Caco-2 (cell line): ENCODE measurements at regions not wholly inside any gene's neighbourhood (a gene's known extent, or its start where the extent isn't known, plus 50 kb on each side); places are given as distances from the start of the nearest gene placed in this dataset.
"Not testable (repeated sequence)": the region's sequence is repeated elsewhere in the genome, so short reads cannot be mapped to it uniquely, and the experiment has no call there.

Source experiments
- BruUV-seq: library from RNA; stranded (reverse); fragments of 400-500 nt; replicated peaks from 2 replicates; lab custom pipeline; 2021; lab: Mats Ljungman, UMichigan
- CTCF ChIA-PET: fragments of 300-600 bp; sonication (Branson Sonifier 250); formaldehyde crosslinking; loops from one replicate; lab custom pipeline; 2022; ENCODE audit warnings: antibody characterized with exemption; lab: Charles Lee
- POLR2A ChIA-PET: fragments of 300-600 bp; sonication (Branson Sonifier 250); formaldehyde crosslinking; loops from one replicate; lab custom pipeline; 2022; ENCODE audit warnings: antibody characterized with exemption; lab: Charles Lee
- DNase-seq, 2 experiments: peaks; one replicate each; pipeline versions ENCODE4 v3.0.0 to v3.0.0-alpha.2; 2020 to 2022
- H3K27me3 ChIP-seq: replicated peaks from 2 replicates; pipeline ENCODE4 v1.6.0; 2011; ENCODE audit warnings: low read length; ENCODE audit not compliant: control insufficient read depth, insufficient read depth
- H3K36me3 ChIP-seq: 2 replicates; pipeline ENCODE4 v1.5.1; 2011; ENCODE audit warnings: low read length; ENCODE audit not compliant: control insufficient read depth, insufficient read depth
- H3K4me1 ChIP-seq: fragments of 250-450 bp; sonication (Bioruptor Pico); 2 replicates; pipeline ENCODE4 v1.5.1; 2020; ENCODE audit warnings: mild to moderate bottlenecking
- H3K4me3 ChIP-seq: 2 replicates; pipeline ENCODE4 v1.5.1; 2011; ENCODE audit warnings: low read depth, mild to moderate bottlenecking, control low read depth, low read length
- H3K9me3 ChIP-seq: fragments of 250-450 bp; sonication (Bioruptor Pico); 2 replicates; pipeline ENCODE4 v1.5.1; 2020; ENCODE audit warnings: mild to moderate bottlenecking, moderate library complexity
- H3K27ac Mint-ChIP-seq: one replicate; pipeline ENCODE4 v1.8.0; 2022; ENCODE audit warnings: mixed read lengths; ENCODE audit not compliant: unreplicated experiment
- H3K27me3 Mint-ChIP-seq: one replicate; pipeline ENCODE4 v1.8.0; 2022; ENCODE audit warnings: mixed read lengths; ENCODE audit not compliant: insufficient read depth, unreplicated experiment
- H3K36me3 Mint-ChIP-seq: one replicate; pipeline ENCODE4 v1.8.0; 2022; ENCODE audit warnings: mild to moderate bottlenecking, mixed read lengths; ENCODE audit not compliant: insufficient read depth, unreplicated experiment
- H3K4me1 Mint-ChIP-seq: one replicate; pipeline ENCODE4 v1.8.0; 2022; ENCODE audit warnings: low read depth, mixed read lengths; ENCODE audit not compliant: unreplicated experiment
- H3K4me3 Mint-ChIP-seq: one replicate; pipeline ENCODE4 v1.8.0; 2022; ENCODE audit warnings: mild to moderate bottlenecking, moderate library complexity, mixed read lengths; ENCODE audit not compliant: unreplicated experiment
- H3K9me3 Mint-ChIP-seq: one replicate; pipeline ENCODE4 v1.8.0; 2022; ENCODE audit warnings: mixed read lengths; ENCODE audit not compliant: unreplicated experiment
- intact Hi-C: fragments of 100-400 bp; cut with micrococcal nuclease; formaldehyde crosslinking; loops from one replicate; pipeline ENCODE4 v1.10.0; 2022; ENCODE audit not compliant: unreplicated experiment
- TF ChIP-seq, protein P1 (sequence below), 2 experiments: fragments of 200-600 bp in 1 of 2; IDR thresholded peaks; 1 replicate in 1 of 2; 2 replicates in 1 of 2; pipeline versions ENCODE4 v1.5.1 to v1.8.0; 2011 to 2022; ENCODE audit warnings: antibody characterized with exemption in 1 of 2, control low read depth in 1 of 2, inconsistent platforms in 1 of 2, low read depth in 1 of 2, low read length in 1 of 2, mild to moderate bottlenecking in 1 of 2, moderate library complexity in 1 of 2; ENCODE audit not compliant: insufficient read depth in 1 of 2, severe bottlenecking in 1 of 2, unreplicated experiment in 1 of 2

DNA sequence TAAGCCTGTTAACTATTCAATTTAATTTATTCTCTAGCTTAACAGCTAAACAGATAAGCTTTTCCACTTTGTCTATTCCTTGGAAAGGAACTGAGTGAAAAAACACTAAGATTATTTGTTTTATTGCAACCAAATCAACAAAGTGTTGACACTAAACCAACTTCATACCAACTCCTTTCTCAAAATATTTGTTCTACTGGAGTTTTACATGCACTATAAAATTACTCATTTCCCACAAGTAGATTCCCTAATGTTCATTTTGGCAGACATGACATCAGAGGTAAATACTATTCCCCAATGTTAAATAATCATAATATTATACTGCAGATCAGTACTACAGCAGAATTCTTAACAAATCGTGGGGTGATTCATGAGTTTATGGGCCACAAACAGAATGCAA, 231.4 kb downstream of the TTC6 start:
- CTCF ChIA-PET, result no interaction called here
- no peak overlapping the region for H3K4me3 ChIP-seq
- 0 out of 2 replicates have a peak, but pooled peaks cover 4% of the 10 kb centered on the region for H3K9me3 ChIP-seq
- H3K4me1 ChIP-seq, result no peaks in the 10 kb centered on the region
- no peaks in the 10 kb centered on the region for H3K36me3 Mint-ChIP-seq
- no peaks in the 10 kb centered on the region for H3K36me3 ChIP-seq
- TF ChIP-seq, protein P1, sequence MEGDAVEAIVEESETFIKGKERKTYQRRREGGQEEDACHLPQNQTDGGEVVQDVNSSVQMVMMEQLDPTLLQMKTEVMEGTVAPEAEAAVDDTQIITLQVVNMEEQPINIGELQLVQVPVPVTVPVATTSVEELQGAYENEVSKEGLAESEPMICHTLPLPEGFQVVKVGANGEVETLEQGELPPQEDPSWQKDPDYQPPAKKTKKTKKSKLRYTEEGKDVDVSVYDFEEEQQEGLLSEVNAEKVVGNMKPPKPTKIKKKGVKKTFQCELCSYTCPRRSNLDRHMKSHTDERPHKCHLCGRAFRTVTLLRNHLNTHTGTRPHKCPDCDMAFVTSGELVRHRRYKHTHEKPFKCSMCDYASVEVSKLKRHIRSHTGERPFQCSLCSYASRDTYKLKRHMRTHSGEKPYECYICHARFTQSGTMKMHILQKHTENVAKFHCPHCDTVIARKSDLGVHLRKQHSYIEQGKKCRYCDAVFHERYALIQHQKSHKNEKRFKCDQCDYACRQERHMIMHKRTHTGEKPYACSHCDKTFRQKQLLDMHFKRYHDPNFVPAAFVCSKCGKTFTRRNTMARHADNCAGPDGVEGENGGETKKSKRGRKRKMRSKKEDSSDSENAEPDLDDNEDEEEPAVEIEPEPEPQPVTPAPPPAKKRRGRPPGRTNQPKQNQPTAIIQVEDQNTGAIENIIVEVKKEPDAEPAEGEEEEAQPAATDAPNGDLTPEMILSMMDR (IDR thresholded peaks at IDR 0.05; ENCODE audit: insufficient read depth in 1 of 2, low read depth in 1 of 2, low read length in 1 of 2, severe bottlenecking in 1 of 2, unreplicated experiment in 1 of 2), result no peak
- no peaks in the 10 kb centered on the region for H3K27me3 ChIP-seq
- no peak overlapping the region for H3K27ac Mint-ChIP-seq
- H3K27me3 Mint-ChIP-seq, result no peaks in the 10 kb centered on the region
- H3K4me3 Mint-ChIP-seq, result no peak overlapping the region
- DNase-seq, result no peak
- POLR2A ChIA-PET, result no interaction called here
- peaks cover 13% of the 10 kb centered on the region for H3K9me3 Mint-ChIP-seq
- BruUV-seq, result no TSS peak
- intact Hi-C loops, result no loop called here
- H3K4me1 Mint-ChIP-seq, result no peaks in the 10 kb centered on the region

DNA sequence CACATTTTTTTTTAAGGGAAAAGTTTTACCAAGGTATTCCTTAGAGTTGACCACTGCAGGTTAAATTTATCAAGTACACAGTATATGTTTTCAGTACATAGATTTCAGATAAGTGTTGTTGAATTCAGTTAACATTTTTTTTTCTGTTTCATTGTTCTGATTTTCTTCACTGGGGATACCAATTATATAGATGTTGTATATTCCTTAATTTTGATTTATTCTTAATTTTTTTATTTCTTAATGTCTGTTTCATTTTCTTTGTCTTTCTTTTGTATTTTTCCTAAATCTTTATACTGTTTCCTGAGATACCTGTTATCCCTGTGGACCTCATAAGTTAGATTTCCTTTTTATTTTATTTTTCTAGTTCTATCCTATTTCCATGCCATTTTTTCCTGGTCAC, 234.8 kb downstream of the TTC6 start:
- Mint-ChIP-seq H3K27ac (no peak overlapping the region), H3K4me3 (no peak overlapping the region), H3K27me3 (no peaks in the 10 kb centered on the region), H3K36me3 (no peaks in the 10 kb centered on the region), H3K4me1 (no peaks in the 10 kb centered on the region), H3K9me3 (peaks cover 39% of the 10 kb centered on the region)
- DNase-seq, result no peak
- ChIA-PET POLR2A (no interaction called here), CTCF (no interaction called here)
- H3K4me3 ChIP-seq, result no peak overlapping the region
- intact Hi-C loops, result no loop called here
- H3K4me1 ChIP-seq, result no peaks in the 10 kb centered on the region
- H3K9me3 ChIP-seq, result 0 out of 2 replicates have a peak, but pooled peaks cover 7% of the 10 kb centered on the region
- H3K36me3 ChIP-seq, result no peaks in the 10 kb centered on the region
- H3K27me3 ChIP-seq, result no peaks in the 10 kb centered on the region
- no TSS peak for BruUV-seq
- TF ChIP-seq, protein P1 (IDR thresholded peaks at IDR 0.05; ENCODE audit: insufficient read depth in 1 of 2, low read depth in 1 of 2, low read length in 1 of 2, severe bottlenecking in 1 of 2, unreplicated experiment in 1 of 2), result no peak

GRCh38 chr14:37834275-37834674, 238.8 kb downstream of the TTC6 start:
- DNase-seq, result no peak
- no peaks in the 10 kb centered on the region for H3K27me3 Mint-ChIP-seq
- no peaks in the 10 kb centered on the region for H3K4me1 ChIP-seq
- no peaks in the 10 kb centered on the region for H3K27me3 ChIP-seq
- no peaks in the 10 kb centered on the region for H3K36me3 ChIP-seq
- H3K4me1 Mint-ChIP-seq, result no peaks in the 10 kb centered on the region
- intact Hi-C loops, result no loop called here
- BruUV-seq, result no TSS peak
- no peak overlapping the region for H3K4me3 Mint-ChIP-seq
- H3K9me3 Mint-ChIP-seq, result peaks cover 49% of the 10 kb centered on the region
- no peaks in the 10 kb centered on the region for H3K36me3 Mint-ChIP-seq
- no peak overlapping the region for H3K4me3 ChIP-seq
- 0 out of 2 replicates have a peak, but pooled peaks cover 7% of the 10 kb centered on the region for H3K9me3 ChIP-seq
- ChIA-PET POLR2A (no interaction called here), CTCF (no interaction called here)
- TF ChIP-seq, protein P1 (IDR thresholded peaks at IDR 0.05; ENCODE audit: insufficient read depth in 1 of 2, low read depth in 1 of 2, low read length in 1 of 2, severe bottlenecking in 1 of 2, unreplicated experiment in 1 of 2), result no peak
- no peak overlapping the region for H3K27ac Mint-ChIP-seq

GRCh38 chr14:37838778-37839177, 243.3 kb downstream of the TTC6 start:
- not testable (repeated sequence) for BruUV-seq, H3K27me3 Mint-ChIP-seq, H3K4me3 Mint-ChIP-seq

GRCh38 chr14:37841039-37841438, 245.6 kb downstream of the TTC6 start:
- H3K4me3 Mint-ChIP-seq, H3K4me1 ChIP-seq, DNase-seq, BruUV-seq, H3K36me3 Mint-ChIP-seq, H3K27ac Mint-ChIP-seq, H3K9me3 ChIP-seq, CTCF ChIA-PET, H3K36me3 ChIP-seq, H3K9me3 Mint-ChIP-seq, H3K27me3 ChIP-seq, H3K4me3 ChIP-seq, H3K4me1 Mint-ChIP-seq, POLR2A ChIA-PET, H3K27me3 Mint-ChIP-seq, intact Hi-C loops: not testable (repeated sequence)

More at GRCh38 chr14:37838778-37839177, 243.3 kb downstream of the TTC6 start:
- H3K4me3 ChIP-seq, H3K4me1 ChIP-seq, H3K36me3 Mint-ChIP-seq, H3K27ac Mint-ChIP-seq, H3K27me3 ChIP-seq, H3K36me3 ChIP-seq, intact Hi-C loops, POLR2A ChIA-PET, CTCF ChIA-PET, H3K9me3 ChIP-seq, DNase-seq, H3K4me1 Mint-ChIP-seq: not testable (repeated sequence)
- H3K9me3 Mint-ChIP-seq, result peaks cover 25% of the 10 kb centered on the region
